ENCODE measurements at regions not wholly inside any gene's neighbourhood (a gene's known extent, or its start where the extent isn't known, plus 50 kb on each side); places are given as distances from the start of the nearest gene placed in this dataset.

- H3K4me1 ChIP-seq: no peaks in the 10 kb centered on the region
- no peaks in the 10 kb centered on the region for H3K36me3 ChIP-seq
- TF ChIP-seq POLR2A (IDR thresholded peaks at IDR 0.05) (peak; percentile 59), CTCF (IDR thresholded peaks at IDR 0.05) (no peak)
- DNase-seq (peak; percentile 49 to 62 (median 49)), ATAC-seq (peak; percentile 81 to 87 (median 83))
- peak overlapping the region in 2 of 3 donors; percentile 36 to 39 for H3K27ac ChIP-seq
- H3K4me3 ChIP-seq: peak overlapping the region; percentile 28 to 45 (median 39)
- no peaks in the 10 kb centered on the region for H3K9me3 ChIP-seq
- intact Hi-C loops (cut with DNase I): no loop called here
- 17% methylated on average over 14 of the region's 50 CpGs for WGBS (ENCODE audit: insufficient coverage, low coverage, low lambda C conversion rate, missing lambda C conversion rate)
- H3K27me3 ChIP-seq: no peaks in the 10 kb centered on the region
These were observed 335.8 kb upstream of the F9 start for GRCh38 chrX:139194571-139195280.

- DNase-seq (no peak), ATAC-seq (no peak)
- H3K27ac ChIP-seq: no peak overlapping the region
- TF ChIP-seq POLR2A (IDR thresholded peaks at IDR 0.05) (no peak), CTCF (IDR thresholded peaks at IDR 0.05) (no peak)
- no peak overlapping the region for H3K4me3 ChIP-seq
- H3K27me3 ChIP-seq: no peaks in the 10 kb centered on the region
- no peaks in the 10 kb centered on the region for H3K9me3 ChIP-seq
- 55% methylated on average over 6 of the region's 6 CpGs for WGBS (ENCODE audit: insufficient coverage, low coverage, low lambda C conversion rate, missing lambda C conversion rate)
- intact Hi-C loops (cut with DNase I): no loop called here
- H3K4me1 ChIP-seq: no peaks in the 10 kb centered on the region
- H3K36me3 ChIP-seq: no peaks in the 10 kb centered on the region
These were observed 338.1 kb upstream of the F9 start for GRCh38 chrX:139192386-139192961.

GRCh38 chrX:139191746-139192385 lies 338.7 kb upstream of the F9 start:
- intact Hi-C loops (cut with DNase I): no loop called here
- Histone ChIP-seq H3K9me3 (no peaks in the 10 kb centered on the region), H3K4me3 (no peak overlapping the region), H3K27ac (no peak overlapping the region), H3K4me1 (no peaks in the 10 kb centered on the region), H3K27me3 (no peaks in the 10 kb centered on the region), H3K36me3 (no peaks in the 10 kb centered on the region)
- no peak for TF ChIP-seq POLR2A (IDR thresholded peaks at IDR 0.05)
- TF ChIP-seq CTCF (IDR thresholded peaks at IDR 0.05): no peak
- WGBS (ENCODE audit: insufficient coverage, low coverage, low lambda C conversion rate, missing lambda C conversion rate): 74% methylated on average over 5 of the region's 6 CpGs
- DNase-seq: no peak
- ATAC-seq: no peak

GRCh38 chrX:139191286-139191685 lies 339.3 kb upstream of the F9 start:
- Histone ChIP-seq H3K27ac (no peak overlapping the region), H3K4me3 (no peak overlapping the region), H3K36me3 (no peaks in the 10 kb centered on the region), H3K9me3 (no peaks in the 10 kb centered on the region), H3K4me1 (no peaks in the 10 kb centered on the region), H3K27me3 (no peaks in the 10 kb centered on the region)
- WGBS (ENCODE audit: insufficient coverage, low coverage, low lambda C conversion rate, missing lambda C conversion rate): 59% methylated on average over 2 of the region's 2 CpGs
- TF ChIP-seq POLR2A (IDR thresholded peaks at IDR 0.05) (no peak), CTCF (IDR thresholded peaks at IDR 0.05) (no peak)
- DNase-seq: no peak
- ATAC-seq: no peak
- intact Hi-C loops (cut with DNase I): no loop called here
